GM18870 (cell line): ENCODE measurements at regions not wholly inside any gene's neighbourhood (a gene's known extent, or its start where the extent isn't known, plus 50 kb on each side); places are given as distances from the start of the nearest gene placed in this dataset.
"Not testable (repeated sequence)": the region's sequence is repeated elsewhere in the genome, so short reads cannot be mapped to it uniquely, and the experiment has no call there.

ENCODE experiments used
- ATAC-seq: cut with Tn5 transposase; IDR thresholded peaks from one replicate; pipeline ENCODE4 v1.9.1; 2021; ENCODE audit warnings: moderate library complexity; ENCODE audit not compliant: unreplicated experiment

DNA sequence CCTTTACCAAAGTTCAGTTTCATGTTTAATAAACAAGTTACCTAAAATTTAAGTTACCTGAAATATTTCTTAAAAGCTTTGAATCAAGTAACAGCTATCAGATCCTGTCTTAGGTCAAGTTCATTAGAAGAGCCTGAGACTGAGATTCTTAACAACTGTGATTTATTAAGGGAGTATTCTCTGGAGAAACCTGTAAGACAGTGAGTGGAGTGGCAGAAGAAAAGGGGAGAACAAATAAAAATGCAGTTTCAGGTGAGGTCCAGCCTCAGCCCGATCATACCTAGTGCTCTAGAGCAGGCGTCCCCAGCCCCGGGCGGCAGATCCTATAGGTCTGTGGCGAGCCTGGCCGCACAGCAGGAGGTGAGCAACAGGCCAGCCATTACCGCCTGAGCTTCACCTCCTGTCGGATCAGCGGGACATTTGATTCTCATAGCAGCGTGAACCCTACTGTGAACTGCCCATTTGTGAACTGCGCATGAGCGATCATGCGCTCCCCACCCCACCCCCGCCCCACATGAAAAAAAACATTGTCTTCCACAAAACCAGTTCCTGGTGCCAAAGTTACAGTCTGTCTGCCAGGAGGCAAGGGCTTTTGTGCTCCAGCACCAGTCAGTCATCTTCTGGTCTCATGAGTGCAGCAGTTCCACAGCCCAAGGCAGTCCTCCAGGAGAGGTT, 59.2 kb upstream of the ADGRB3 start:
- no peak for ATAC-seq

DNA sequence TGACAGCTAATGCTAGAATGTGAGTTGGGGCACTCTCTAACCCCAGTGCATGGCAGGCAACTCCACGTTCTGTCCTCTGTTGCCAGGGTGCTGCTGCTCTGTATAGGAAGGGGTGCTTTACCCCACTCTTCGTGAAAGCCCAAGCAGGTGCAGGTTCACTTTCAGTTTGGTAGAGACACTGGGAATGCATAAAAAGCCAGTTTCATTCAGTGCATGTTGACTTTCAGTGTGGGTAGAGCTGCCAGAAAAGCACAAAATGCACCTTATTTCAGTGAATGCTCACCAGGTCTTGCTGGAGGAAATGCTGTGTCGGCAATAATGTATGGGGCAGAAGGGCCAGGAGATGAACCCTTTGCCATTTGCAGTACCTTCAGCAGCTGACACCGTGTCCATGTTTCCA, 62.1 kb upstream of the ADGRB3 start:
- no peak for ATAC-seq

DNA sequence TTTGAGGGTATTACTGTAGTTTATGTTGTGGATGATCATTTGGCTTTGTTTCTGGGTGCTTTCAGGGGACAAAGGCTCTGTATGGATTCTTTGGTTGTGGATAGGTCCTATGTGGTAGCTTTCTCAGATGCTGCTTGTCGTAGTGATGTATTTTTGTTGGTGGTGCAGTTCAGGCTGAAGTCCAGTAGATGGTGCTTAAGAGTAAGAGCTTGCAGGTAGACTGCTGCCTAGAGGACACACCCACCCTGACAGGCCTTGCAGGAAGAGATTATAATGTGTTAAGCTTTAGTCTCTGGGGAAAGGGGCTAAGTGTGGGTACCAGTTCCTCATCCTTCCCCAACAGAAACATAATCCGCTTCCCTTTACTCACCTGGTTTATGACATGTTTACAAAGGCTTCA, 62.6 kb upstream of the ADGRB3 start:
- ATAC-seq = peak; percentile 91

DNA sequence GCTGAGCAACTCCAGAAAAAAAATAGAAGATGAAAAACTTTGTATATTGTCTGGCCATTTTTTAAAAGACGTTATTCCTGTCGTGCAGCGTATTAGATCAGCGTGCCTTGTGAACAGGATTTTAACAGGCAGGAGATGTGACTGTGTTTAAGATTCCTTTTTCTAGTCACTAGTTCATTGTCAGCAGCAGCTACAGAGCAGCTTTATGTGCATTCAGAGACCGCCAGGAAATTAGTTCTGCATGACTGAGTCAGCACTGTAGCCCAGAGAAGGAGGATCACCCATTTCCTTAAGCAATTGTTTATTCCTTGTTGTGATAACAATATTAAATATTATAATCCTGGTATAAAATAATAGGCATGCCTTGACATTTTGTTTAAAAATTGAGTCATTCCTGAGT, 75.4 kb upstream of the ADGRB3 start:
- ATAC-seq = no peak

DNA sequence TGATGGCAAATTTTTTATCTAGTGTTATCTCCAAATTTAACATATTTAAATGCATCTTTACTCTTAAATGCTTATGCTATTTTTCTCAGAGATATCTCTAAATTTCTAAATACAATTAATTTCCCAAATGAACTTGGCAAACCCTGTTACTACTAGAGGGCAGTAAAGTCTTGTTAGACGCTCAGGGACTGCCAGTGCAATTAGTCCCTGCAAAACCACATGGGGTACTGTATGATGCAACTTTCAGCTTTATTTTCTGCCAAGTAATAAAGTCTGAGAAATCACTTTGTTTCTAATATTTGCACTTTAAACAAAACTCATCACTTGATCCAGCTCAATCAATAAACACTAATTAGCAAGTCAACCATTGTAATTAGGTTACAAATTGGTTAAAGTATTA, 76.0 kb upstream of the ADGRB3 start:
- no peak for ATAC-seq

DNA sequence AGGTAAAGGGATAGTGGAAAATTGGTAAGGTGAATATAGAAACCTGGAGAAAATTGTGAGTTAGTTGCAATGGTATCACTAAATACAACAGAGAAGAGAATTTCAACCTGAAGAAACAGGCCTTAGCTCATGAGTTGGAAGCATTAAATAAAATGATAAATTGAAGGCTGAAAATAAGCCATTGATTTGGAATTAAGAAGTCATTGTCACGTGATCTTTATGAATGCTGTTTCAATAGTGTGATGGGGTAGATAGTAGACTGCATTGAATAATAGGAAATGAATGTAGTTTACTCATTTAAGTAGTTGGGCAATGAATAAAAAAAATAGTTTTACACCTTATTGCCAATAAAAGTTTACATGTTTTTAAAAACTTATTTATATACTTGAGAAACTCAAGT, 88.5 kb upstream of the ADGRB3 start:
- no peak for ATAC-seq

DNA sequence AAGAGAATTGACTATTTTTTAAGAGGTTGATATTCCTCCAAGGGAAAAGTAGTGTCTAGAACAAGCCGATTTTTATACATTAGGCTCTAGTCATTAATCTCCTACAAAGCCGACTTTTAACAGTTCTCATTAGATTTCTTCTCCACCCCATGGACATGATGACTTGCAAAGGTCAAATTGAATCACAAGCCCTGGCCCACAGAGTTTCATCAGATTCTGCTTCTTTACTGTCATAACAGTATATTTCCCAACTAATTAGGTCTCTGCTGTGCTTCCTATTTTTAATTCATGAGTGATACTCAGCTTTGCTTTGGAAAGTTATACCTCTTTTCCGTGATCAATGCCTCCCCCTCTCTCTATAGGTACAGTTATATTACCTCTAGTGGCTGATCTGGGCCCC, 90.6 kb upstream of the ADGRB3 start:
- no peak for ATAC-seq

DNA sequence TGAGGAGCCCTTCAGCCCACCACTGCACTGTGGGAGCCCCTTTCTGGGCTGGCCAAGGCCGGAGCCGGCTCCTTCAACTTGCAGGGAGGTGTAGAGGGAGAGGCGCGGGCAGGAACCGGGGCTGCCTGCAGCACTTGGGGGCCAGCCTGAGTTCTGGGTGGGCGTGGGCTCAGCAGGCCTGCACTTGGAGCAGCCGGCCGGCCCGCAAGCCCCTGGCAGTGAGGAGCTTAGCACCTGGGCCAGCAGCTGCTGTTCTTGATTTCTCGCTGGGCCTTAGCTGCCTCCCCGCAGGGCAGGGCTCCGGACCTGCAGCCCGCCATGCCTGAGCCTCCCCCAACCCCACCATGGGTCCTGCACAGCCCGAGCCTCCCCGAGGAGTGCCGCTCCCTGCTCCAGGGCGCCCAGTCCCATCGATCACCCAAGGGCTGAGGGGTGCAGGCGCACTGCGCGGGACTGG, 101.7 kb upstream of the ADGRB3 start:
- ATAC-seq = no peak

DNA sequence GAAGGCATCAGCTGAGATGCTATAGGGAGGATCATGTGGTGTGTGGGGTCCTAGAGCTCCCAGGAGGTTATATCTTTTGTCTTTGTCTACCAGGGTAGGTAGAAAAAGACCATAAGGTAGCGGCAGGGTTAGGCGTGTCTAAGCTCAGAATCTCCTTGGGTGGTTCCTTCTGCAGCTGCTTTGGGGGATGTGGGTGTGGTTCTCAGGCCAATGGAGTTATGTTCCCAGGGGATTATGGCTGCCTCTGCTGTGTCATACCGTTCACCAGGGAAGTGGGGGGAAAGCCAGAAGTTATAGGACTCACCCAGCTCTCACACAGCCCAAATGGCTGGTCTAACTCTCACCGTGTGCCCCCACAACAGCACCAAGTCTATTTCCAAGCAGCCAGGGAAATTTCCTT, 107.4 kb upstream of the ADGRB3 start:
- no peak for ATAC-seq

DNA sequence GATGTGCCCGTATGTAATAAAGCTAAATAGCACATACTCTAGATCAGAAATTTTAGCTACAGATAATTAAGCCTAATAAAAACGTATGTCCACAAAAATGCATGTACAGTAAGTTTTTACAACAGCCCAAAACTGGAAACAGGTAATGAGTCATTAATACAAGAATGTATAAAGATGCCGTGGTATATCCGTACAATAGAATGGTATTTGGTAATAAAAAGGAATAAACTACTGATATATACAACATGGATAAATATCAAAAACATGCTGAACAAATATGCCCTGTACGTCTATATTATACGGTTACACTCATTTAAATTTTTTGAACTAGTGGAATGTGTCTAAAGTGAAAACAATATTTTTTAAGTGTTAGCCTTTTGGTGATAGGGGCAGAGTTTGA, 128.2 kb upstream of the ADGRB3 start:
- no peak for ATAC-seq

DNA sequence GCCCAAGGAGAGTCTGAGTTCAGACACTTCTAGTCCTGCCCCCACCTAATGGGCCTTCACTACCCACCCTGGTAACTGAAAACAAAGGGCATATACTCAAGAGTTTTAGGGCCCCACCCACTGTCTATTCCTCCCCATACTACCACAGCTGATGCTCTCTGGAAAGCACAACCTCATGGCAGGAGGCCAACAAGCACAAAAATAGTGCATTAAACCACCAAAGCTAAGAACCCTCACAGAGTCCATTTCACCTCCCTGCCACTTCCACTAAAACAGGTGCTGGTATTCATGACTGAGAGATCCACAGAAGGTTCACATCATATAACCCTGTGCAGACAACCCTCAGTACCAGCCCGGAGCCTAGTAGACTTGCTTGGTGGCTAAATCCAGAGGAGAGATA, 132.1 kb upstream of the ADGRB3 start:
- ATAC-seq = no peak

DNA sequence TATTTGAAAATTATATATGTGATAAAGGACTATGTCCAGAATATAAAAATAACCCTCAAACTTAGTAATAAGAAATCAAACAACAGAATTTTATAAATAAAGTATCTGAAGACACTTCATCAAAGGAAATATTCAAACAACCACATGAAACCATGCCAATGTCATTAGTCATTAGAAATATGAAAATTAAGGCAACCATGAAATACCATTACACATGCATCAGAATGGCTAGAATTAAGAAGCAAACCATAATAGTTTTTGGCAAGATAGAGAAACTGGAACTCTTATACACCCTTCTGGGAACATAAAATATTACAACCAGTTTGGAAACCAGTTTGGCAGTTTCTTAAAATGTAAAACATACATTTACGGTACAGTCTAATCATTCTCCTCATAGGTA, 137.2 kb upstream of the ADGRB3 start:
- no peak for ATAC-seq

DNA sequence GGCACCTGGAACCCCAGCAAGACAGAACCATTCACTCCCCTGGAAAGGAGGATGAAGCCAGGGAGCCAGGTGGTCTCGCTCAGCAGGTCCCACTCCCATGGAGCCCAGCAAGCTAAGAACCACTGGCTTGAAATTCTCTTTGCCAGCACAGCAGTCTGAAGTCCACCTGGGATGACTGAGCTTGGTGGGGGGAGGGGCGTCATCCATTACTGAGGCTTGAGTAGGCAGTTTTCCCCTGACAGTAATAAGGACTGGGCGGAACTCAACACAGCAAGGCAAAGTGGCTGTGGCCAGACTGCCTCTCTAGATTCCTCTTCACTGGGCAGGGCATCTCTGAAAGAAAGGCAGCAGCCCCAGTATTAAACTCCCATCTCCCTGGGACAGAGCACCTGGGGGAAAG, 140.2 kb upstream of the ADGRB3 start:
- ATAC-seq = not testable (repeated sequence)

DNA sequence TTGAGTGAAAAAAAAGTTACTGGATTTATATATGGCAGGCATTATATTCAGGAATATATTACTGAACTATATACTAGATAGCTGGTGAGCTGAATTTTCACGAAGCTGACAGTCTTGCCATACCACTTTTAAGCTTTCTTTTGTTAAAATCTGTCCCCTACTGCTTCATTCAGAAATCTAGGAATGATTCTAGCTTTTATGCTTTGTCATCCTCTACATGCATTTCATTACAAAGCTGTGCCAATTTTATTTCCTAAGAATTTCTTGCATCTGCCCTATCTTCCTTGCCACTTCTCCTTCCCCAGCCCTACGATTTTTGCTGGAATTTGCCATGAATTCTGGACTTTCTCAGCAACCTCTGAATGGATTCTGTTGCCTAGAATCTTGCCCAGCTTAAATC, 158.5 kb upstream of the ADGRB3 start:
- ATAC-seq = no peak

DNA sequence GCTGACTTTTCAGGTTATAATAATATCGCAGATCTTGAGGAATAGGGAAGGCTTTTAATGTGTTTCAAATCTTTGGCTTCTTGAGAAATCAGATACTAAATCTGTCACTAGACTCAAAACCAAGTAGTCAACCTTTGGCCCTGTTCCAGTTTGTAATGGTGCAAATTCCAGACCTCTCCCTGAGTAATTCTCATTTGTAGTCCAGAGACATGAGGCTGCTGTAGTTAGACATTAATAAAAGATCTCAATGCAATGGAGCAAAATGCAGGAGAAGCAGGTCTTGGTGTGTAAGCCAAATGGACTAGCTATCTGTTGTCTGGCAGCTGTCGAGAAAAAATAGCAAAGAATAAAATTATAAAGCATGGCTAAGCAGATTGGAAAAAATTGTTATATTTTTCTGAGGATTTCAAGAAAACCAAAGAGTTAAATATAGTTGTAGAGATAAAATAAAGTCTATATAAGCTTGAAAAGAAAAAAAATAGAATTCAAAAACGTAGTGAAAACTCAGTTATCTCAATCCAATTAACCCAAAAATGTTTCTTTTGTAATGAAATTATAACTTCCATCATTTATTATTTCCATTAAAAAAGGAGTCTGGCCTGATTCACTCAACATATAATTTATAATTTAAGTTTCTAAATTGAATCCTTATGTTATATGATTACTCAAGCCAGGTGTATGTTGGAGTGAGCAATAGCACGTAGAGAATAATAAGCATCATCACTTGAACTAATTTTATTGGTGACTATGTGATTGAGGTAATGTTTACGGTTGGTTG, 161.5 kb upstream of the ADGRB3 start:
- no peak for ATAC-seq

DNA sequence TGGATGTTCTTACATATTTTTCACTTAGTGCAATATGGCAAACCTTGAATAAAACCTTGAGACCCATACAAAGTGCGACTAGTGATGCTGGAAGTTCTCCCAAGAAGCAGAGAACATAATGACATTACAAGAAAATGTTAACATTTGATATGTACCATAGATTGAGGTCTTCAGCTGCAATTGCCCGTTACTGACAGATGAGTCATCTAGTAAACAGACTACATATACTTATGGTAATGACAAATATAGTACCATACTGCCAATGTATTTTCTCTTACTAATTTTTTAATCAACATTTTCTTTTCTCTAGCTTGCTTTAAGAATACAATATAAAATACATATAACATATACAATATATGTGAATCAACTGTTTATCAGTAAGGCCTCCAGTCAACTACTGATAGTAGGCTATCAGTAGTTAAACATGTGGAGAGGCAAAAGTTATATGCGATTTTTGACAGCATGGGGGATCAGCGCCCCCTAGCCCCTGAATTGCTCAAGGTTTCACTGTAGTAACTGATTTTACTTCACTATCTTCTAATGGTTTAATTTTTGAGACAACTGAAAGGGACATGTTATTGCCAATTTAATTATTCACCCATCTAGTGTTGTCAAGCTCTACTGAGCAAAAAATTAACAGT, 166.7 kb upstream of the ADGRB3 start:
- no peak for ATAC-seq

DNA sequence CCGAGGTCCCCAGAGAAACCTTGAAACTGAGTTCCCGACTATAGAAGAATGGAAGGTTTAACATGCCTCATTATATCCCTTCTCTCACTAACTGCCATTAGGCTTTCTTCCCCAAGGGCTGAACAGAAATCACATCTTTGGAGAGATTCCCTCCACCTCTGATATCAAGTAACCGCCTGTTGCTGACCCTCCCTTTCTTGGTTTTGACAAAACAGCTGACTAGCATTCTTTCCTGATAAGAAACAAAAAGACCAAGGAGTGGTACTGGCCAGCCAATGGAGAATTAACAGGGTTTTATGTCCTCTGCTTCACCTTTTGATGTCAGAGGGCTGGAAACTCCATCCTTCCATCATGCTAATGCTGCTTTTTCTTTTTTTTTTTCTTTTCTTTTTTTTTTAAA, 176.6 kb upstream of the ADGRB3 start:
- no peak for ATAC-seq

DNA sequence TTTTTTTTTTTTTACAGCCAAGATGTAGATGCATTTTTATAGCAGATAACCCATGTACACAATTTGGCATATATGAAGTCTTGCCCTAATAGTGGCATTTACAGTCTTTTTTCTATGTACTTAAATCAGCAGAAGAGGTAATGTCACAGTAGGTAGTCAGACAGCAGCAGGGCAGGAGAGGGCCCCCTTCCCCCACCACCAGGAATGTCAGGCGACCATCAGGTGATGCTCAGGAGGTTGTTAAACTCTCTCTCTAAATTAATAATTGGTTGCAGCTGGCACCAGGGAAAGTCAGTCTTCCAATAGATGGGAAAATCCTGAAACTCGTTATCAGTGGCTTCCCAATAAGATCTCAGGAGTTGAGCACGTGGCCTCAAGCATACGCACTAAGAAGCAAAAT, 188.0 kb upstream of the ADGRB3 start:
- no peak for ATAC-seq

DNA sequence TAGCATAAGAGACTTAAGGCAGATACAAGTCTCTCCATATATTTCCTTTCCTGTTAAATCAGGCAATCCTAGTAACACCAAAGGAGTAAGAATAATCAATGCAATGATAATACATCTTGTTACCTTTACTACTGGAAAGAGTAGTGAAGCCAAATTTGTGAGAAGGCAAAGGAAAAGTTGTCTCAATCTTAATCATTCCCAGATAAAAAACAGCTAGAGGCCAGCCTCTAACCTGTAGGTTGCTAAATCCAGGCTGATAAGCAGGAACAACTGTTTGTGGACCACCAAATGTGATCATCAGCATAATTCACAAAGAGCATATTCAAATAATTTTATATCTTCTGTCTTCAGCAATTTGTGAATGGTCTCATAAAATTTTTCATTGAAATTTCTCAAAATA, 189.2 kb upstream of the ADGRB3 start:
- ATAC-seq = no peak

DNA sequence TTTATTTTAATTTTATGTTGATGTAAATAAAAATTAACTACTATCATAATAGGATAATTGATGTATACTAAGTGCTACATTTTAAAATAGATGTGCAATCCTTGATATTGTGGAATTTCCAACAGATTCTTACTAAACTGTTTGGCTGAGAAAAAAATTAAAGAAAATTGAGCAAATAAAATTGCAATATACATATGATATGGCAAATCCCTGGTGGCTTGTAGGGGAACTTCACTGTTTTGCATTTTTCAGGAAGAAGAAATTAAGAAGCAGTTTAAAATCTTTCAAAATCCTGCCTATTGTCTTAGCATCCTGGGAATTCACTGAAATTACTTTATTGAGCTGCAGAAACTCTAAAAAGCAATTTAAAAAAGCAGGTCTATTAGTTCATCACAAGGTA, 191.4 kb upstream of the ADGRB3 start:
- no peak for ATAC-seq

DNA sequence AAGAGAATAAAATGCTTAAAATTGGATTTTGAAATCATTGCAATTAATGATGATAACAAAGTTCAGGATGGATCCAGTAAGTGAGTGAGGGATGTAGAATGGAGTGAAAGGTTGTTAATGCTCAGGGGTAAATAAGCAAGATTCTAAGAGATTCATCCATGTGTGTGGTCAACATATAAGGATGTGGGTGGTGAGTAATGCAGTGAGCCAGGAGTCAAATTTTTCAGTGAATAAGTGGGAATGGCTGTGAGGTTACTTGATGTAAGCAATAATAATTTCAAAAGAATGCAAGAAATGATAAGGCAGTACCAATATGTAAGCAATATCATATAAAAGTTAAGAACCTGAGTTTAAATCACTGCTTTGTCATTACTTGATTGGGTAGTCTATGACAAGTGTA, 207.5 kb upstream of the ADGRB3 start:
- ATAC-seq = no peak

DNA sequence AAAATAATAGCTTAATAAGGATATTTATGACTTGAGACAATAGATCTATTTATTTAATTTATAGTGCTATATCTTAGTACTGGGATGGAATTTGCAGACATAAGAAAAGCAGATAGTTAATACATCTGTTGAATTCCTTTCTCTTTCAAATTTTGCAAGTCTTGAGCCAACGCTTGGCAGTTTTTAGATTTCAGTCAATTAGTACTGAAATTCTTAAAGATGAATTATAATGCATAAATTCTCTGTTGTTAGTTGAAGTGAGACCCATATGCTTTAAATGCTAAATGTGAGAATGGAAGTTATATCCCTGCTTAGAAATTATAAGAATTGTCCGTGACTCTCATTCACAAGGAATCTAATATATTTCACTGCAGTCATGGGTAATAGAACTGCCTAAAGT, 225.1 kb upstream of the ADGRB3 start:
- ATAC-seq = no peak
